ENCODE measurements at regions not wholly inside any gene's neighbourhood (a gene's known extent, or its start where the extent isn't known, plus 50 kb on each side); places are given as distances from the start of the nearest gene placed in this dataset.

DNA sequence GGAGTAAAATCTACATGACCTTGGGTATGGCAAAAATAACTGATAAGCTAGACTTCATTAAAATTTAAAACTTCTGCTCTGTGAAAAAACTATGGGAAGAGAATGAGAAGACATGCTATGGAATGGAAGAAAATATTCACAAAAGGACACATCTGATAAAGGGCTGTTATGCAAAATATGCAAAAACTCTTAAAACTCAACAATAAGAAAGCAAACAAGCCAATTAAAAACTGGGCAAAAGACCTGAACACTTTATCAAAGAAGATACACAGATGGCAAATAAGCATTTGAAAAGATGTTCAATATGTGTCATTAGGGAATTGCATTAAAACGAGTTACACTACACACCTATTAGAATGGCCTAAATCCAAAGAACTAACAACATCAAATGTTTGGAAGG is 439.5 kb downstream of the EFNA5 start:
- DNase-seq = no peak
- Histone ChIP-seq H3K9me3 (no peaks in the 10 kb centered on the region), H3K79me2 (ENCODE audit: insufficient read depth) (no peaks in the 10 kb centered on the region), H2AFZ (ENCODE audit: low read depth) (no peak overlapping the region), H3K4me1 (ENCODE audit: control insufficient read depth in 1 of 2, insufficient read depth in 2 of 2, low read depth in 1 of 2, low read length in 1 of 2) (no peaks in the 10 kb centered on the region; a peak in 1 of 4 replicates), H3K4me3 (ENCODE audit: low read depth in 2 of 2, low read length in 1 of 2) (no peak overlapping the region), H3K27ac (ENCODE audit: low read depth in 2 of 2, low read length in 1 of 2) (no peak overlapping the region), H3K36me3 (replicated peaks in 1 of 2; ENCODE audit: control insufficient read depth in 1 of 2, insufficient read depth in 2 of 2, low read length in 1 of 2) (no peaks in the 10 kb centered on the region), H4K20me1 (ENCODE audit: insufficient read depth) (no peaks in the 10 kb centered on the region), H3K27me3 (ENCODE audit: insufficient read depth) (no peaks in the 10 kb centered on the region), H3F3A (replicated peaks; ENCODE audit: insufficient read depth) (no peaks in the 10 kb centered on the region), H3K4me2 (no peak overlapping the region), H3K9me2 (no peaks in the 10 kb centered on the region), H3K9ac (no peak overlapping the region)
- CTCF ChIA-PET = interaction anchor here (0.9 to 1.1 kb wide), 2 partner anchors 13 to 15 kb away, joined by 3 to 4 read pairs; no protein-coding TSS in a partner anchor
- TF ChIP-seq RFX5 (IDR thresholded peaks at IDR 0.05; ENCODE audit: low read length) = no peak
- WGBS (ENCODE audit: low lambda C conversion rate) = 67% methylated on average over 1 of the region's 1 CpG
- POLR2A ChIA-PET = no interaction called here

DNA sequence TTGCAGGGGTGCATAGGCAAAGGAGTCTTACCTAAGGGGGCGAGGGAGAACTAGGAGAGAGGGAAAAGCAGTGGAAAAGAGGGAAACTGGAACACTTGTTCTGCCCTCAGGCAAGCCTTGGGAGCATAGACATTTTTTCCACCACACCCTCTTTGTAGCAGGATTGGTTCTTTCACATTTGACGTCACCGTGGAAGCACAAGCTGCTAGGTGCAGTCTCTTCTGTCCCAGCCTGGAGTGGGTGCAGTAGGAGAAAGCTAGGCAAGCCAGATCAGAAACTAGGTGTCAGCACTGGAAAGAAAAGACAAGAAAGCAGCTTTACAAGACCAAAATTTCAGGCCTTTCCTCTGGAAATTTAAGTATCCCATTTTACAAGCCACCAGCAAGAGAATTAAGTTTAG is 440.4 kb downstream of the EFNA5 start:
- CTCF ChIA-PET = interaction anchor here (0.9 to 1.1 kb wide), 2 partner anchors 12 to 16 kb away, joined by 3 to 4 read pairs; no protein-coding TSS in a partner anchor
- no peaks in the 10 kb centered on the region for H3K36me3 ChIP-seq (replicated peaks in 1 of 2; ENCODE audit: control insufficient read depth in 1 of 2, insufficient read depth in 2 of 2, low read length in 1 of 2)
- H3K27ac ChIP-seq (ENCODE audit: low read depth in 2 of 2, low read length in 1 of 2) = no peak overlapping the region
- no peak overlapping the region for H3K9ac ChIP-seq
- no peak overlapping the region for H3K4me2 ChIP-seq
- DNase-seq = no peak
- no peaks in the 10 kb centered on the region for H3F3A ChIP-seq (replicated peaks; ENCODE audit: insufficient read depth)
- no peaks in the 10 kb centered on the region for H3K9me2 ChIP-seq
- no peaks in the 10 kb centered on the region for H3K79me2 ChIP-seq (ENCODE audit: insufficient read depth)
- H4K20me1 ChIP-seq (ENCODE audit: insufficient read depth) = no peaks in the 10 kb centered on the region
- no peak overlapping the region for H2AFZ ChIP-seq (ENCODE audit: low read depth)
- TF ChIP-seq, protein P1, sequence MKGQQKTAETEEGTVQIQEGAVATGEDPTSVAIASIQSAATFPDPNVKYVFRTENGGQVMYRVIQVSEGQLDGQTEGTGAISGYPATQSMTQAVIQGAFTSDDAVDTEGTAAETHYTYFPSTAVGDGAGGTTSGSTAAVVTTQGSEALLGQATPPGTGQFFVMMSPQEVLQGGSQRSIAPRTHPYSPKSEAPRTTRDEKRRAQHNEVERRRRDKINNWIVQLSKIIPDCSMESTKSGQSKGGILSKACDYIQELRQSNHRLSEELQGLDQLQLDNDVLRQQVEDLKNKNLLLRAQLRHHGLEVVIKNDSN (IDR thresholded peaks at IDR 0.05; ENCODE audit: borderline replicate concordance, low read depth) = no peak
- TF ChIP-seq FOXM1 (IDR thresholded peaks at IDR 0.05; ENCODE audit: low read depth) = no peak
- TF ChIP-seq NFIC (IDR thresholded peaks at IDR 0.05; ENCODE audit: borderline replicate concordance) = no peak
- TF ChIP-seq RFX5 (IDR thresholded peaks at IDR 0.05; ENCODE audit: low read length) = no peak
- TF ChIP-seq SMC3 (IDR thresholded peaks at IDR 0.05; ENCODE audit: low read depth, low read length) = no peak
- no peak for TF ChIP-seq MXI1 (IDR thresholded peaks at IDR 0.05; ENCODE audit: low read depth, low read length)
- TF ChIP-seq, protein P2, sequence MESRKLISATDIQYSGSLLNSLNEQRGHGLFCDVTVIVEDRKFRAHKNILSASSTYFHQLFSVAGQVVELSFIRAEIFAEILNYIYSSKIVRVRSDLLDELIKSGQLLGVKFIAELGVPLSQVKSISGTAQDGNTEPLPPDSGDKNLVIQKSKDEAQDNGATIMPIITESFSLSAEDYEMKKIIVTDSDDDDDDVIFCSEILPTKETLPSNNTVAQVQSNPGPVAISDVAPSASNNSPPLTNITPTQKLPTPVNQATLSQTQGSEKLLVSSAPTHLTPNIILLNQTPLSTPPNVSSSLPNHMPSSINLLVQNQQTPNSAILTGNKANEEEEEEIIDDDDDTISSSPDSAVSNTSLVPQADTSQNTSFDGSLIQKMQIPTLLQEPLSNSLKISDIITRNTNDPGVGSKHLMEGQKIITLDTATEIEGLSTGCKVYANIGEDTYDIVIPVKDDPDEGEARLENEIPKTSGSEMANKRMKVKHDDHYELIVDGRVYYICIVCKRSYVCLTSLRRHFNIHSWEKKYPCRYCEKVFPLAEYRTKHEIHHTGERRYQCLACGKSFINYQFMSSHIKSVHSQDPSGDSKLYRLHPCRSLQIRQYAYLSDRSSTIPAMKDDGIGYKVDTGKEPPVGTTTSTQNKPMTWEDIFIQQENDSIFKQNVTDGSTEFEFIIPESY (IDR thresholded peaks at IDR 0.05; ENCODE audit: borderline replicate concordance, low read depth) = no peak
- no peak for TF ChIP-seq RXRA (IDR thresholded peaks at IDR 0.05; ENCODE audit: borderline replicate concordance, low read depth)
- no peak for TF ChIP-seq GABPA (IDR thresholded peaks at IDR 0.05; ENCODE audit: low read depth)
- TF ChIP-seq GATA2 (CRISPR knock-in tag; IDR thresholded peaks at IDR 0.05) = no peak
- TF ChIP-seq YY1 (IDR thresholded peaks at IDR 0.05; ENCODE audit: low read depth) = no peak
- no peak for TF ChIP-seq TEAD4 (IDR thresholded peaks at IDR 0.05; ENCODE audit: borderline replicate concordance, insufficient read depth)
- TF ChIP-seq EP300 (IDR thresholded peaks at IDR 0.05; ENCODE audit: borderline replicate concordance in 1 of 2, low read depth in 1 of 2, low read length in 1 of 2) = no peak
- TF ChIP-seq, protein P3, sequence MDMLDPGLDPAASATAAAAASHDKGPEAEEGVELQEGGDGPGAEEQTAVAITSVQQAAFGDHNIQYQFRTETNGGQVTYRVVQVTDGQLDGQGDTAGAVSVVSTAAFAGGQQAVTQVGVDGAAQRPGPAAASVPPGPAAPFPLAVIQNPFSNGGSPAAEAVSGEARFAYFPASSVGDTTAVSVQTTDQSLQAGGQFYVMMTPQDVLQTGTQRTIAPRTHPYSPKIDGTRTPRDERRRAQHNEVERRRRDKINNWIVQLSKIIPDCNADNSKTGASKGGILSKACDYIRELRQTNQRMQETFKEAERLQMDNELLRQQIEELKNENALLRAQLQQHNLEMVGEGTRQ (IDR thresholded peaks at IDR 0.05; ENCODE audit: borderline replicate concordance, low read depth, low read length) = no peak
- TF ChIP-seq JUND (IDR thresholded peaks at IDR 0.05) = no peak
- TF ChIP-seq FOXJ3 (CRISPR knock-in tag; IDR thresholded peaks at IDR 0.05) = no peak
- TF ChIP-seq POLR2AphosphoS5 (IDR thresholded peaks at IDR 0.05; ENCODE audit: low read depth, low read length) = no peak
- no peak for TF ChIP-seq NRF1 (IDR thresholded peaks at IDR 0.05; ENCODE audit: low read depth, low read length)
- TF ChIP-seq, protein P4, sequence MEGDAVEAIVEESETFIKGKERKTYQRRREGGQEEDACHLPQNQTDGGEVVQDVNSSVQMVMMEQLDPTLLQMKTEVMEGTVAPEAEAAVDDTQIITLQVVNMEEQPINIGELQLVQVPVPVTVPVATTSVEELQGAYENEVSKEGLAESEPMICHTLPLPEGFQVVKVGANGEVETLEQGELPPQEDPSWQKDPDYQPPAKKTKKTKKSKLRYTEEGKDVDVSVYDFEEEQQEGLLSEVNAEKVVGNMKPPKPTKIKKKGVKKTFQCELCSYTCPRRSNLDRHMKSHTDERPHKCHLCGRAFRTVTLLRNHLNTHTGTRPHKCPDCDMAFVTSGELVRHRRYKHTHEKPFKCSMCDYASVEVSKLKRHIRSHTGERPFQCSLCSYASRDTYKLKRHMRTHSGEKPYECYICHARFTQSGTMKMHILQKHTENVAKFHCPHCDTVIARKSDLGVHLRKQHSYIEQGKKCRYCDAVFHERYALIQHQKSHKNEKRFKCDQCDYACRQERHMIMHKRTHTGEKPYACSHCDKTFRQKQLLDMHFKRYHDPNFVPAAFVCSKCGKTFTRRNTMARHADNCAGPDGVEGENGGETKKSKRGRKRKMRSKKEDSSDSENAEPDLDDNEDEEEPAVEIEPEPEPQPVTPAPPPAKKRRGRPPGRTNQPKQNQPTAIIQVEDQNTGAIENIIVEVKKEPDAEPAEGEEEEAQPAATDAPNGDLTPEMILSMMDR (IDR thresholded peaks at IDR 0.05) = no peak
- TF ChIP-seq SIN3A (IDR thresholded peaks at IDR 0.05; ENCODE audit: borderline replicate concordance, low read depth, low read length) = no peak
- POLR2A ChIA-PET = no interaction called here
- H3K27me3 ChIP-seq (ENCODE audit: insufficient read depth) = no peaks in the 10 kb centered on the region
- 77% methylated on average over 3 of the region's 3 CpGs for WGBS (ENCODE audit: low lambda C conversion rate)
- H3K4me3 ChIP-seq (ENCODE audit: low read depth in 2 of 2, low read length in 1 of 2) = no peak overlapping the region
- no peaks in the 10 kb centered on the region; a peak in 1 of 4 replicates for H3K4me1 ChIP-seq (ENCODE audit: control insufficient read depth in 1 of 2, insufficient read depth in 2 of 2, low read depth in 1 of 2, low read length in 1 of 2)
- H3K9me3 ChIP-seq = no peaks in the 10 kb centered on the region
